NCI-H460 (cell line): ENCODE measurements at regions not wholly inside any gene's neighbourhood (a gene's known extent, or its start where the extent isn't known, plus 50 kb on each side); places are given as distances from the start of the nearest gene placed in this dataset.

Source experiments
- DNase-seq: peaks from one replicate; pipeline ENCODE4 v3.0.0-alpha.2; 2016; ENCODE audit warnings: low read depth; ENCODE audit errors: extremely low read depth

- no peak for DNase-seq
Measured at GRCh38 chr13:105319875-105320274, 1215.6 kb downstream of the EFNB2 start.

GRCh38 chr13:105316731-105317130, 1218.7 kb downstream of the EFNB2 start:
- no peak for DNase-seq

- no peak for DNase-seq
Measured at GRCh38 chr13:105312906-105313305, 1222.6 kb downstream of the EFNB2 start.

GRCh38 chr13:105311094-105311493, 1224.4 kb downstream of the EFNB2 start:
- DNase-seq, result no peak

GRCh38 chr13:105307776-105308175, 1227.7 kb downstream of the EFNB2 start:
- DNase-seq, result no peak

GRCh38 chr13:105297839-105298238, 1237.6 kb downstream of the EFNB2 start:
- DNase-seq, result no peak

GRCh38 chr13:105291987-105292386, 1243.5 kb downstream of the EFNB2 start:
- DNase-seq, result no peak

- DNase-seq, result no peak
Measured at GRCh38 chr13:105290596-105290995, 1244.9 kb downstream of the EFNB2 start.

GRCh38 chr13:105285526-105285925, 1249.9 kb downstream of the EFNB2 start:
- DNase-seq, result no peak

GRCh38 chr13:105282406-105283285, 1252.8 kb downstream of the EFNB2 start:
- no peak for DNase-seq

- DNase-seq, result no peak
Measured at GRCh38 chr13:105278943-105279381, 1256.5 kb downstream of the EFNB2 start.

- DNase-seq, result no peak
Measured at GRCh38 chr13:105276571-105276970, 1258.9 kb downstream of the EFNB2 start.

GRCh38 chr13:105273665-105274222, 1261.7 kb downstream of the EFNB2 start:
- DNase-seq, result no peak

- no peak for DNase-seq
Measured at GRCh38 chr13:105272660-105273631, 1262.5 kb downstream of the EFNB2 start.

- no peak for DNase-seq
Measured at GRCh38 chr13:105266615-105267014, 1268.8 kb downstream of the EFNB2 start.

GRCh38 chr13:105262579-105262978, 1272.9 kb downstream of the EFNB2 start:
- DNase-seq, result no peak

- no peak for DNase-seq
Measured at GRCh38 chr13:105259426-105259825, 1276.0 kb downstream of the EFNB2 start.

- no peak for DNase-seq
Measured at GRCh38 chr13:105255472-105255871, 1280.0 kb downstream of the EFNB2 start.

GRCh38 chr13:105251293-105251692, 1284.2 kb downstream of the EFNB2 start:
- no peak for DNase-seq

- no peak for DNase-seq
Measured at GRCh38 chr13:105247830-105248229, 1287.6 kb downstream of the EFNB2 start.

GRCh38 chr13:105240371-105240770, 1295.1 kb downstream of the EFNB2 start:
- no peak for DNase-seq
